Activated CD8-positive, alpha-beta memory T cell treated with anti-CD3 and anti-CD28 coated beads for 24 hours (primary cell): ENCODE measurements at regions not wholly inside any gene's neighbourhood (a gene's known extent, or its start where the extent isn't known, plus 50 kb on each side); places are given as distances from the start of the nearest gene placed in this dataset.
"Not testable (repeated sequence)": the region's sequence is repeated elsewhere in the genome, so short reads cannot be mapped to it uniquely, and the experiment has no call there.

Experiments used
- DNase-seq: peaks from one replicate; pipeline ENCODE4 v3.0.0-alpha.2; 2020

- DNase-seq, result no peak
Observed at GRCh38 chr2:109669731-109670130, 55.6 kb downstream of the SOWAHC start.

DNA sequence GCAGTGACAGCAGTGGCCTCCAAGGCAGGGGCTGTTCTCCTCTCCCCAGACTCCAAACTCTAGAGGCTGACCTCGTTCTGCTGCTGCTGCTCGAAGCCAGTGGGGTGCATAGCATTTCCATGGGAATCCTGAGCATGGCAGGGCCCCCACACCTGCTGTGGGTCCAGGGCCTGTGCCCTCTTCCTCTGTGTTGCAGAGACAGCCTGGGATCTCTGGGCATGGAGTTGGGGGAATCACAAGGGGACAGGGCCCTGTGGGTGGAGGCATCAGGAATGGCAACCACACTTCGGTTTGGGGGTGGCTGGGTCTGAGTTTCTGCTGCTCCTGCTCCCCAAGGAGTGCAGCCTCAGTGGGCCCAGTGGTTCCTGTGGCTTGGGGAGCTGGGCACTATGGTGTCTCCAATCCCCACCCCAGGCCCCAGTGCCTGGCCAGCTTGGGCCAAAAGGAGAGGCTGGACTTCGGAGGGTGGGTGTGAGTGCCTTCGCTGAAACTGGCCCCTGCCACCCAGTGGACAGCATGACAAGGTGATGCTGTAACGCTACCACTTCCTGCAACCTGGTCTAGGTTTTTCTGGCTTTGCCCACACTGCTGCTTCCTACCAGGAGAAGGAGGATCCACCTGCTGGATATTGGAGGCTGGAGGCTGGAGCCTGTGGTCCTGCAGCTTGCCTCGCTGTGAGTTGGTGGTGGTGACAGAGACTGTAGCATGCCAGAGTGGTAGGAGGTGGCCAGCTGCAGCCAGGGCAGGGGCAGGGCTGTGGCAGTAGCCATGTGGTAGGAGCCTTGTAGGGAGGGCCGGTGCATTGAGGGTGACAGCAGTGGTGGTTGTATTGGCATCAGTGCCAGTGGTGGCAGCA lies 56.6 kb downstream of the SOWAHC start:
- no peak for DNase-seq

DNA sequence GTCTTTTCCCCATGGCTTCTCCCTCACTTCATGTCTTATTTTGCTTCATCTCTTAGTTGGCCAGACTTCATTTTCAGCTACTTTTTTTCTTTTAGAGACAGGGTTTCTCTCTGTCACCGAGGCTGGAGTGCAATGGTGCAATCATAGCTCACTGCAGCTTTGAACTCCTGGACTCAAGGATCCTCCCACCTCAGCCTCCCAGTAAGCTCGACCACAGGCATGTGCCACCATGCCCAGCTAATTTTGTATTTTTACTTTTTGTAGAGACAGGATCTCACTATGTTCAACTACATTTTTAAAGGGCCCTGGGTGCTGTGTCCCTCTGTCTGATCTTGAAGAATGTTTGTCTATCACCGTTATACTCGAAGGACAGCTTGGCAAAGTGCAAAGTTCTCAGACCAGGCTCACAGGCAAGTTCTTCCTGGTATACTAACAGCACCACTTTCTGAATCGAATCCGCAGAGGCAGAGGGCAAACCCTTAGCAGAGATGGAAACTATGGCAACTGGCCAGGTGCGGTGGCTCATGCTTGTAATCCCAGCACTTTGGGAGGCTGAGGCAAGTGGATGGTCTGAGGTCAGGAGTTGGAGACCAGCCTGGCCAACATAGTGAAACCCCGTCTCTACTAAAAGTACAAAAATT lies 60.9 kb downstream of the SOWAHC start:
- no peak for DNase-seq

GRCh38 chr2:109675666-109676345 lies 61.6 kb downstream of the SOWAHC start:
- DNase-seq, result no peak

- no peak for DNase-seq
Observed at GRCh38 chr2:109676346-109676902, 62.3 kb downstream of the SOWAHC start.

DNA sequence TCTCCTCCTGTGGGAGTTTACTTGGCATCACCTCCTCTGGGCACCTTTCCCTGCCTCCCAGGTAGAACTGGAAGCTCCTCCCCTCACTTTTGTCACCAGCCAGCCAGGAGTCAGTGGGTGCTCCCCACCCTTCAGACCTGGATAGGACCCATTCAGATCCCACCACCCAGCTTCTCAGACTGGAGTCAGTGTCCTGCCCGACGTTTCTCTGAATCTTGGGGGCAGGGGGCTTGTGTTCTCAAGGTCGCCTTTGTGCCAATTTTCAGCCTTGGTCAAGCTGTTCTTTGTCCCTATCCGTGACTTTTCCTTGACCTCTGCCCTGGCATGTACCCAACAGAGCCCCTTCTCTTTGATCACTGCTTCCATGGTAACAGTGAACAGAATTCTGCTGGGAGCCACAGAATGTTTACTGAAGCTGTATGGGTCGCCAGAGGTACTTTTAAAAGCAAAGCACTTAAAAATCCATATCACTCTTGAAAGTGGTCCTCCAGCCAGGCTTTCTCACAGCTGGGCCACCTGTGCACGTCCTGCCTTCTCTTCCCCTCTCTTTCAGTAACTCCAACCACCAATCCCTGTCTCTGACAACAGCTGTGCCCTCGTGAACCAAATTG lies 63.1 kb downstream of the SOWAHC start:
- not testable (repeated sequence) for DNase-seq

- no peak for DNase-seq
Observed at GRCh38 chr2:109677835-109678580, 63.8 kb downstream of the SOWAHC start.

DNA sequence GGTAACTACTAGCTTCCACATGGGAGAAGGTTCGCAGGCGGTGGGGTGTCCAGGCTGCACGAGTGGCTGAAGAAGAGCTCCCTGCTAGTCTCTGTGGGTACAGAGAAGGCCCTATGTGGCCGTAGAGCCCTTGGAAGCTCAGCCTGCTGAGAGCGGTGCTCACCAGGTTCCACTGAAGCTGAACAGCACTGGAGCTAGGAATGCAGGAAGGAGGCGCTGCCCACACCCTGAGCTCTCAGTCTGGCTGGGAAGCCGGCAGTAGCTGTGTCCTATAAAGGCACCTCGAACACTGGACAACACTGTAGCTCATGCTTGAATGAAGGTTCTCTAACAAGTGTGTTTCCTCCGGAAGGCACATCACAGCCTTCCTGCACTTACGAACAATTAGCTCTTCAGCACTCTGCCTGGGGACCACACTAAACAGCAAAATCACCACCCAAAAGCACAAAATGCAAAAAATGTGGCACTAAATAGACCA lies 64.6 kb downstream of the SOWAHC start:
- DNase-seq, result not testable (repeated sequence)

- no peak for DNase-seq
Observed at GRCh38 chr2:109679225-109679624, 65.1 kb downstream of the SOWAHC start.

GRCh38 chr2:109679626-109680025 lies 65.5 kb downstream of the SOWAHC start:
- no peak for DNase-seq

DNA sequence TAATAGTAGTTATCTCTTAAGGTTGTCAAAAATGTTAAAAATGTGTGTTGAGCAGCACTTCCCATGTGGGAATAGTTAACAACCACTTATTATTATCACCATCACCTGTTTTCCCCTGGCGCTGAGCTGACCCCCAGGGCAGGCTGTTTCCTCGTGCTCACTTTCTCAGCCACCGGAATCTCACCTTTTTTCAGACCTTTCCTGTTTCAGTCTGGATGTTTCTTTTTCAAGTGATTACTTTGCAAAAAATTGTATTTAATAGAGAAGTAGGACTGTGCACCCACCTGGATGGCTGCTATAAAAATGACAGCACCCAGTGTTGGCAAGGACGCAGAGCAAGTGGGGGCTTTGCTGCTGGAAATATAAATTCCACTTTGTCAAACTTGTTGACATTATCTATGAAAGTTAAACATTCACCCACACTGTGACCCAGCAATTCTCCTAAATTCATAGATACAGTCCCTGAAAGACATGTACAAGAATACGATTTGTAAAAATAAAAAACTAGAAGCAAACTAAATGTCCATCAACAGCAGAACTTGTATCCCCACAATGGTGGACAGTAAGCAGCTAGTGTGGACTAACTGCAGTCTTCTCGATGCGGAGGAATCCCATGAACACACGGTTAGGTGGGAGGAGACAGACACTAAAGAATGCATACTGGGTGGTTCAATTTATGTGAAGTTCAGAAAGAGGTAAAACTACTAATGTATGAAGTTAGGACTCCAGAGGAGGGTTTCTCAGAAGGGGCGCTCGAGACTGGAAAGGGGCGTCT lies 66.5 kb downstream of the SOWAHC start:
- no peak for DNase-seq

DNA sequence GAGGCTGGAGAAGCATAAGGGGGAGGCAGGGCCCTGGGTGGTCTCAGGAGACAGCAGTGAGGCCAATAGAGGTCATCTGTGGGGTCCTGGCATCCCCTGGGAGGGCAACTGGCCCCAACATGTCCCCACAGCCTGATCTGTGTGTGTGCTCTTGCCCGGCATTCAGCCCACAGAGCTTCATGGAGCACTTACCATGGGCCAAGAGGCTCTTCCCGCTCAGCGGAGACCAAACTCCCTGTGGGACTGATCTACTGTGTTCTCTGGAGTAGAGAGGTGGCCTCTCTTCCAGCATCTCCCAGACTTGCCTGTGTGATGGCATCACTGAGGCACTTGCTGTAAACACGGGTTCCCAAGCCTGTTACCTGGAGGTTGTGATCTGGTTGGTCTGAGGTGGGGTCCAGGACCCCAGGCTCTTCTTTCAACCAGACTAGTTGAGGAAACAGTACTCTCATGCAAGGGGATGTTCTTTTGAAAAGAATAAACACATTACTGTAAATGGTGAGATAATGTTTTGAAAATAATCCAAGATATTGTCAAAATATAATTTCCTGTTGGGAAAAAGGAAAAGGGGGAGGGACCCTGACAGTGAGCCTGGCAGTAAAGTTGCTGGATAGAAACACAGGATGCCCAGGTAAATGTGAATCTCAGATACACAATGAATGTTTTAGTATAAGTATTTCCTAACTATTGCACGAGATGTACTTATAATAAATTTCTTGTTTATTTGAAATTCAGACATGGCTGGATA lies 67.6 kb downstream of the SOWAHC start:
- no peak for DNase-seq

DNA sequence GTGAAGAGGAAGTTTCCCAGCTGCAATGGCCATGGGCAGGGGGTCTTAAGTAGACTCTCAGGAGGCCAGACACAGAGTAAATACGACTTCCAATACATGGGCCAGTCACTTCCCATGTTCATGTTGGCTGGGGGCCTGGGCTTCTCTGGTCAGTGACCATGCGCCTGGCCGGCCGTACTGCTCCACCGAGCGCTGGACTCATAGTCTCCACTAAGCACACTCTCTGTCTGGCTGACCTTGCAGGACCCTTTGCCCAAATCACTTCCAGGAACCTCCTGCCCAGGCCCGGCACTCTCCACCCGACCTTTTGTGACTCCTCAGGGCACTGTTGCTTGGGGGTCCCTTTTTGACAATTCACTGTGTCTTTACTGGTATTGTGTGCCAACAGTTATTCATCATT lies 69.3 kb downstream of the SOWAHC start:
- DNase-seq, result no peak

GRCh38 chr2:109685453-109685852 lies 71.3 kb downstream of the SOWAHC start:
- DNase-seq, result no peak

GRCh38 chr2:109686921-109687320 lies 72.8 kb downstream of the SOWAHC start:
- DNase-seq, result no peak

GRCh38 chr2:109689182-109689930 lies 75.2 kb downstream of the SOWAHC start:
- no peak for DNase-seq

- no peak for DNase-seq
Observed at GRCh38 chr2:109689973-109690372, 75.8 kb downstream of the SOWAHC start.

DNA sequence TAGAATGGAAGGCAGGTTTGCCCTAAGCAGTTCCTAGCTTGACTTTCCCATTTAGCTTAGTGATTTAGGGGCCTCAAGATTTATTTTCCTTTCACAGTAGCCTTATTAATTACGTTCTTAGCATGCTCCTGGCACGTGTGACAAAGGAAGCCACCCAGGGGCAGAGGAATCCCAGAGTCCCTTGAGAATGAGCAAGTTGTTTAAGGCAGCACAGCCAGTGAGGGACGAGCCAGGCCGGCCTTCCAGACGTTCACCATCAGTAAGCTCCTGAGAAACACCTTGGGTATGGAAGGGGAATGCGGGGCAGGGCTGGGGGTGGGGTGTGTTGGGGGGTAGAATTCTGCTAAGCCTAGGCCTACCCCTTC lies 76.3 kb downstream of the SOWAHC start:
- DNase-seq, result no peak

- DNase-seq, result no peak
Observed at GRCh38 chr2:109690822-109691541, 76.8 kb downstream of the SOWAHC start.
